ENCODE measurements at regions not wholly inside any gene's neighbourhood (a gene's known extent, or its start where the extent isn't known, plus 50 kb on each side); places are given as distances from the start of the nearest gene placed in this dataset.

- CTCF ChIA-PET = no interaction called here
- H3K27me3 Mint-ChIP-seq (ENCODE audit: low read depth) = no peaks in the 10 kb centered on the region
- intact Hi-C loops (cut with micrococcal nuclease) = loop anchor here (10.0 kb wide), 1 partner anchor 1027 kb away; no protein-coding TSS in a partner anchor
- no peaks in the 10 kb centered on the region for H3K4me1 Mint-ChIP-seq (ENCODE audit: low read depth)
- H3K9me3 Mint-ChIP-seq = peaks cover 2% of the 10 kb centered on the region
- no peak overlapping the region for H3K27ac Mint-ChIP-seq
- no peak overlapping the region for H3K4me3 Mint-ChIP-seq
- no peaks in the 10 kb centered on the region for H3K36me3 Mint-ChIP-seq (ENCODE audit: low read depth)
- no peak for DNase-seq
Measured at GRCh38 chr18:43627848-43628530, 350.7 kb upstream of the SYT4 start.

GRCh38 chr18:43634994-43635393 lies 357.7 kb upstream of the SYT4 start:
- H3K36me3 Mint-ChIP-seq (ENCODE audit: low read depth) = no peaks in the 10 kb centered on the region
- no peaks in the 10 kb centered on the region for H3K4me1 Mint-ChIP-seq (ENCODE audit: low read depth)
- H3K9me3 Mint-ChIP-seq = peaks cover 4% of the 10 kb centered on the region
- H3K27me3 Mint-ChIP-seq (ENCODE audit: low read depth) = no peaks in the 10 kb centered on the region
- intact Hi-C loops (cut with micrococcal nuclease) = no loop called here
- DNase-seq = no peak
- H3K4me3 Mint-ChIP-seq = no peak overlapping the region
- no peak overlapping the region for H3K27ac Mint-ChIP-seq
- CTCF ChIA-PET = no interaction called here

DNA sequence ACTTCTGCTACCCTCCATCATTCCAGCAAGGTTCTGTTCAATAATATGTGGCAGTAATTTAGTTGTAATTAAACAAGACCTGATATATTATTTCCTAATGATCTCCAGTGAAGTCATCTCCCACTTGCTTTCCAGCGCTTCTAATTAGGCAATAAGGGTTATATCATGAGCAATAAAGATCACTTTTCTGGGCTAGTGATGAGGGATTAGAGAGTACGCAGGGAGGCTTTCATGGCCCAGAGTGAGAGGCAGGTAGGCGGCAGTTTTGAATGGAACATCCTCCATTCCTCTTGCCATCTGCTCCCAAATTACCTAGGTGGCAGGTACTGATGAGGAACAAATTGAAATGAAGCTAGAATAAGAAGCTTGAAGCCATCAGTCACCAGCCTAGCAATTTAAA lies 358.1 kb upstream of the SYT4 start:
- H3K4me3 Mint-ChIP-seq = no peak overlapping the region
- H3K4me1 Mint-ChIP-seq (ENCODE audit: low read depth) = no peaks in the 10 kb centered on the region
- no peak for DNase-seq
- H3K9me3 Mint-ChIP-seq = peaks cover 4% of the 10 kb centered on the region
- intact Hi-C loops (cut with micrococcal nuclease) = no loop called here
- no peaks in the 10 kb centered on the region for H3K27me3 Mint-ChIP-seq (ENCODE audit: low read depth)
- no peak overlapping the region for H3K27ac Mint-ChIP-seq
- CTCF ChIA-PET = no interaction called here
- H3K36me3 Mint-ChIP-seq (ENCODE audit: low read depth) = no peaks in the 10 kb centered on the region

DNA sequence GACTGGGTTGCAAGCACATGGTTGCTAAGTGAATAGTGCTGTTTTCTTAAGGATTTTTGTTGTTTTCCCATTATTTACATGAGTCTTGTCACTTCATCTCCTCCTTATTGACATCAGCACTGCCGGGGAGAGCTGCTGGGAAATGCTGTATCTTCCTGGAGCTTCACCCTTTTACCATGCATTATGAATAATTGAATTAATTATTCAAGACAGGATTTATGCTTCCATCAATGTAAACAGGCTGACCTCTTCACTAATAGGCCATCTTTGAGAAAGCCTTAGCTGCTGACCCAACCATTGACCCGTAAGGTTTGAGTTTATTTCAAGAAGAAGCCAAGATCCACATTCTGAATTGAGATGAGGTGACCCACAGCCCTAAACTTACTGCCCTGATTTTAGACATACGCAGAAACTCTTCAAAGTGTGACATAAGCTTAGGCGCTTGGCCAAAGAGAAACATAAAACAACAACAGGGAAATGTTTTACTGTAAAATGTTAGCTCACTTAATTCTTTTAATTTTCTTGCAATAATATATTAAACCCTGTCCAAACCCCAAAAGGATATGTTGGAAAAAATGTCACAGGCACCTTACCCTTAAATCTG lies 365.5 kb upstream of the SYT4 start:
- Mint-ChIP-seq H3K9me3 (peaks cover 7% of the 10 kb centered on the region), H3K27ac (no peak overlapping the region), H3K36me3 (ENCODE audit: low read depth) (no peaks in the 10 kb centered on the region), H3K4me1 (ENCODE audit: low read depth) (no peaks in the 10 kb centered on the region), H3K4me3 (no peak overlapping the region), H3K27me3 (ENCODE audit: low read depth) (no peaks in the 10 kb centered on the region)
- CTCF ChIA-PET = no interaction called here
- intact Hi-C loops (cut with micrococcal nuclease) = no loop called here
- DNase-seq = no peak

DNA sequence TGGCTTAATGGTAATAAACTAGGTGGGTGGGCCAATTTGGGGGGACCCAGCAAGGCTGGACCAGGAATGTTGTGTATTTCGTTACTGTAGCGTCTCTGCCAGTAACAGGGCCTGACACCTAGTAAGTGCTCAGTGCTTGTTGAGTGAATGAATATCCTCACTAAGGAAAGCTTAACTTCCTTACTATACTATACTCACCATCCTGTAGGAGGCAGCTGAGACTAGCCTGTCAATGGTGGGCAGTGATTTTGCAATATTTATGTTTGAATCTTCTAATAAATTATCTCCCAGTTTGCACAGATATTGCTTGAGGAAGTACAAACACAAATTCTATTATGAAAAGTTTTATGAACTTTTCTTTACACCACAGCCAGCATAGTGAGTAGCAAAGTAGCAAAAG lies 370.7 kb upstream of the SYT4 start:
- H3K9me3 Mint-ChIP-seq = peaks cover 15% of the 10 kb centered on the region
- H3K27ac Mint-ChIP-seq = no peak overlapping the region
- H3K27me3 Mint-ChIP-seq (ENCODE audit: low read depth) = no peaks in the 10 kb centered on the region
- H3K4me1 Mint-ChIP-seq (ENCODE audit: low read depth) = no peaks in the 10 kb centered on the region
- no peak overlapping the region for H3K4me3 Mint-ChIP-seq
- intact Hi-C loops (cut with micrococcal nuclease) = no loop called here
- CTCF ChIA-PET = no interaction called here
- DNase-seq = no peak
- H3K36me3 Mint-ChIP-seq (ENCODE audit: low read depth) = no peaks in the 10 kb centered on the region

DNA sequence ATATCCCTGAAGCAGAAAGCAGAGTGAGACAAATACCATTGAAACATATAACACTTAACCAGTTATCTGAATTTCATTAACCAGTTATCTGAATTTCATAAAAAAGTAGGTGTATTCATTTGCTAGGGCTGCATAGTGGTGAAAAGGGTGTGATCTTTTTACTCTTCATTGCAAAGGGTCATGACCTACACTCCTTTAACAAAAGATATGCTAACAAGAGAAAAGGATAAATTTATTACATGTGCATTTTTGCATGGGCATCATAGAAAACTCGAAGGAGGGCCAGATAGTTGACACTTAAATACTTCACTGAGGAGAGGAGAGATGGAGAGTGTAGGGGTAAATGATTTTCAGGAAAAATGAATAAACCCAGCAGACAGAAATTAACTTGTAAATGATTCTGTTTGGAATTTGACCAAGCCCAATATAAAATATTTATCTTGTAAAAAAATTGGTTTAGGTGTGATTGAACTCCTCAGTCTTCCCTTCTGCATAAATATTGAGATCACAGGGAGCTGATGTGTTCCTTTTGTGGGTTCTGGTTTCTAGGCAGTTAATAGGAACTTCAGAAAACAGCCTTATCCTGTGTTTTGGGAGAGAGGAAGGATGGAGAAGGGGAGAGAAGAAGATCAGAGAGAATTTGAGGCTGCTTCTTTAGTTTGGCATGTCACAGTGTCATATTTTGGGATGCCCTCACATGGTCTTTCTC lies 372.5 kb upstream of the SYT4 start:
- intact Hi-C loops (cut with micrococcal nuclease) = no loop called here
- Mint-ChIP-seq H3K4me3 (no peak overlapping the region), H3K36me3 (ENCODE audit: low read depth) (no peaks in the 10 kb centered on the region), H3K27me3 (ENCODE audit: low read depth) (no peaks in the 10 kb centered on the region), H3K9me3 (peaks cover 19% of the 10 kb centered on the region), H3K4me1 (ENCODE audit: low read depth) (no peaks in the 10 kb centered on the region), H3K27ac (no peak overlapping the region)
- DNase-seq = no peak
- CTCF ChIA-PET = no interaction called here

DNA sequence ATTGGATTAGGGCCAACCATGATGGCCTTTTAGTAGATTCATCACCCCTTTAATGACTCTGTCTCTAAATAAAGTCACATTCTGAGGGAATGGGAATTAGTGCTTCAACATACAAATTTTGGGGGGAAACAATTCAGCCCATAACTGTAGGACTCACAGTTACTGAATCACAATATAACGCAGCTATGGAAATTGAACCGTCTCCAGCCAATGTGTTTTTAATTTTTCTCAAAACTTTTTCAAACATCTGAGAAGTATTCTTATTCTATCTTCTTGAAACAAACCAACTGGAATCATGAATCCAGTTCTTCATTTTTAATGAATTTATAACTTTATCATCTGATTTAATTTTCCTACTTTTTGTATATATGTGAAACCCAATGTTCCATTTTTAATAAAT lies 373.1 kb upstream of the SYT4 start:
- CTCF ChIA-PET = no interaction called here

GRCh38 chr18:43651057-43651456 lies 373.8 kb upstream of the SYT4 start:
- peaks cover 22% of the 10 kb centered on the region for H3K9me3 Mint-ChIP-seq
- DNase-seq = no peak
- intact Hi-C loops (cut with micrococcal nuclease) = no loop called here
- H3K4me3 Mint-ChIP-seq = no peak overlapping the region
- H3K4me1 Mint-ChIP-seq (ENCODE audit: low read depth) = no peaks in the 10 kb centered on the region
- H3K27ac Mint-ChIP-seq = no peak overlapping the region
- H3K27me3 Mint-ChIP-seq (ENCODE audit: low read depth) = no peaks in the 10 kb centered on the region
- H3K36me3 Mint-ChIP-seq (ENCODE audit: low read depth) = no peaks in the 10 kb centered on the region
- CTCF ChIA-PET = interaction anchor here (0.6 kb wide), 1 partner anchor 288 kb away, joined by 4 read pairs; no protein-coding TSS in a partner anchor

More for the DNA sequence above, 373.1 kb upstream of the SYT4 start:
- no peak for DNase-seq
- no peaks in the 10 kb centered on the region for H3K27me3 Mint-ChIP-seq (ENCODE audit: low read depth)
- H3K27ac Mint-ChIP-seq = no peak overlapping the region
- H3K9me3 Mint-ChIP-seq = peaks cover 22% of the 10 kb centered on the region
- intact Hi-C loops (cut with micrococcal nuclease) = no loop called here
- no peak overlapping the region for H3K4me3 Mint-ChIP-seq
- H3K4me1 Mint-ChIP-seq (ENCODE audit: low read depth) = no peaks in the 10 kb centered on the region
- H3K36me3 Mint-ChIP-seq (ENCODE audit: low read depth) = no peaks in the 10 kb centered on the region

DNA sequence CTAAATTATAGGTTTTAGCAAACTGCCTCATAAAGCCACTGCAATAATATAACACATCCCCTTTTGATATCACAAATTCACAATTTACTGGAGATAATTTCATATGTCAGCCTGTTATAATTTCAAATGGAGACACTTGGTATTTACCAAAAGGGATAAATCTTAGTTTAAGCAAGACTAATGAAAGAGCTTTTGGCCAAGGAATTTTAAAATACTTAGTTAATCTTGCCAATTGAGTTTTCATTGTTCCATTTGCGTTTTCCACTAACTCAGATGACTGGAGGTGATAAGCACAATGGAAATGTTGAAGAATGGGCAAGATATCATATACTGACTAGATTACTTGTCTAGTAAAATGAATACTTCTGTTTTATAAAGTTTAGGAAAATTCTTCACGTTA lies 379.3 kb upstream of the SYT4 start:
- Mint-ChIP-seq H3K9me3 (peaks cover 22% of the 10 kb centered on the region), H3K27ac (no peak overlapping the region), H3K36me3 (ENCODE audit: low read depth) (no peaks in the 10 kb centered on the region), H3K27me3 (ENCODE audit: low read depth) (no peaks in the 10 kb centered on the region), H3K4me3 (no peak overlapping the region), H3K4me1 (ENCODE audit: low read depth) (no peaks in the 10 kb centered on the region)
- intact Hi-C loops (cut with micrococcal nuclease) = no loop called here
- no peak for DNase-seq
- CTCF ChIA-PET = no interaction called here

GRCh38 chr18:43661570-43661969 lies 384.3 kb upstream of the SYT4 start:
- no peak overlapping the region for H3K4me3 Mint-ChIP-seq
- H3K36me3 Mint-ChIP-seq (ENCODE audit: low read depth) = no peaks in the 10 kb centered on the region
- peaks cover 10% of the 10 kb centered on the region for H3K9me3 Mint-ChIP-seq
- intact Hi-C loops (cut with micrococcal nuclease) = no loop called here
- no peaks in the 10 kb centered on the region for H3K27me3 Mint-ChIP-seq (ENCODE audit: low read depth)
- CTCF ChIA-PET = interaction anchor here (1.3 kb wide), 1 partner anchor 1551 kb away, joined by 3 read pairs; no protein-coding TSS in a partner anchor
- DNase-seq = no peak
- H3K4me1 Mint-ChIP-seq (ENCODE audit: low read depth) = no peaks in the 10 kb centered on the region
- no peak overlapping the region for H3K27ac Mint-ChIP-seq

GRCh38 chr18:43662657-43663056 lies 385.4 kb upstream of the SYT4 start:
- intact Hi-C loops (cut with micrococcal nuclease) = no loop called here
- no peak overlapping the region for H3K4me3 Mint-ChIP-seq
- CTCF ChIA-PET = no interaction called here
- DNase-seq = no peak
- no peaks in the 10 kb centered on the region for H3K4me1 Mint-ChIP-seq (ENCODE audit: low read depth)
- H3K27ac Mint-ChIP-seq = no peak overlapping the region
- H3K36me3 Mint-ChIP-seq (ENCODE audit: low read depth) = no peaks in the 10 kb centered on the region
- peaks cover 10% of the 10 kb centered on the region for H3K9me3 Mint-ChIP-seq
- no peaks in the 10 kb centered on the region for H3K27me3 Mint-ChIP-seq (ENCODE audit: low read depth)

- Mint-ChIP-seq H3K36me3 (ENCODE audit: low read depth) (no peaks in the 10 kb centered on the region), H3K27ac (no peak overlapping the region), H3K4me1 (ENCODE audit: low read depth) (no peaks in the 10 kb centered on the region), H3K4me3 (no peak overlapping the region), H3K9me3 (peaks cover 7% of the 10 kb centered on the region), H3K27me3 (ENCODE audit: low read depth) (no peaks in the 10 kb centered on the region)
- CTCF ChIA-PET = no interaction called here
- DNase-seq = no peak
- intact Hi-C loops (cut with micrococcal nuclease) = no loop called here
Measured at GRCh38 chr18:43663159-43663558, 385.9 kb upstream of the SYT4 start.

GRCh38 chr18:43664487-43665008 lies 387.3 kb upstream of the SYT4 start:
- no peak for DNase-seq
- no peak overlapping the region for H3K4me3 Mint-ChIP-seq
- H3K4me1 Mint-ChIP-seq (ENCODE audit: low read depth) = no peaks in the 10 kb centered on the region
- CTCF ChIA-PET = no interaction called here
- peaks cover 7% of the 10 kb centered on the region for H3K9me3 Mint-ChIP-seq
- intact Hi-C loops (cut with micrococcal nuclease) = no loop called here
- H3K27me3 Mint-ChIP-seq (ENCODE audit: low read depth) = no peaks in the 10 kb centered on the region
- H3K27ac Mint-ChIP-seq = no peak overlapping the region
- no peaks in the 10 kb centered on the region for H3K36me3 Mint-ChIP-seq (ENCODE audit: low read depth)
